DOHH2 (cell line): ENCODE measurements at regions not wholly inside any gene's neighbourhood (a gene's known extent, or its start where the extent isn't known, plus 50 kb on each side); places are given as distances from the start of the nearest gene placed in this dataset.

ENCODE experiments used
- EZH2phosphoT487 ChIP-seq: fragments of 200-600 bp; sonication (generic); IDR thresholded peaks from 2 replicates; pipeline ENCODE4 v1.6.1; 2017; ENCODE audit warnings: borderline replicate concordance, mild to moderate bottlenecking, antibody characterized with exemption, low read length, moderate library complexity, mixed read lengths
- TF ChIP-seq, protein P1 (sequence below): fragments of 200-600 bp; sonication (generic); IDR thresholded peaks from one replicate; pipeline ENCODE4 v1.5.1; 2014; ENCODE audit warnings: antibody characterized with exemption, mild to moderate bottlenecking, low read depth, low read length; ENCODE audit not compliant: poor library complexity, severe bottlenecking

DNA sequence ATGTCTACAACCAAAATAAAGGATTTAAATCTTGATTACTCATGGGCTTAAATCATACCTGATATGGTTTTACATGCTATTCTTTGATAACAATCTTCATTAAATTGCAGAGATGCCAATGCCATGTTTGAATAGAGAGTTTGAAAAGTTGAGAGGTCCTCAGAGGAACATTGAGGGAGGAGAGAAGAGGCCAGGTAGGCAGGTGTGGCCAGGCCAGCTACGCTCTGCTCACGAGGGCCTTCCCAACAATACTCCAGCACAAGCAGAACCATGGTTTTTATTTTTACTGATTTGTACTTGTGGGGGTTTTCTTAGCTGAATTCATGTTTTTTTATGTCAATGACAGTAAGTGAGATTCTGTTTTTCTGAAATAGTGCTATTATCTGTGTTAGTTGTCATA is 158.1 kb upstream of the RFC3 start:
- TF ChIP-seq, protein P1, sequence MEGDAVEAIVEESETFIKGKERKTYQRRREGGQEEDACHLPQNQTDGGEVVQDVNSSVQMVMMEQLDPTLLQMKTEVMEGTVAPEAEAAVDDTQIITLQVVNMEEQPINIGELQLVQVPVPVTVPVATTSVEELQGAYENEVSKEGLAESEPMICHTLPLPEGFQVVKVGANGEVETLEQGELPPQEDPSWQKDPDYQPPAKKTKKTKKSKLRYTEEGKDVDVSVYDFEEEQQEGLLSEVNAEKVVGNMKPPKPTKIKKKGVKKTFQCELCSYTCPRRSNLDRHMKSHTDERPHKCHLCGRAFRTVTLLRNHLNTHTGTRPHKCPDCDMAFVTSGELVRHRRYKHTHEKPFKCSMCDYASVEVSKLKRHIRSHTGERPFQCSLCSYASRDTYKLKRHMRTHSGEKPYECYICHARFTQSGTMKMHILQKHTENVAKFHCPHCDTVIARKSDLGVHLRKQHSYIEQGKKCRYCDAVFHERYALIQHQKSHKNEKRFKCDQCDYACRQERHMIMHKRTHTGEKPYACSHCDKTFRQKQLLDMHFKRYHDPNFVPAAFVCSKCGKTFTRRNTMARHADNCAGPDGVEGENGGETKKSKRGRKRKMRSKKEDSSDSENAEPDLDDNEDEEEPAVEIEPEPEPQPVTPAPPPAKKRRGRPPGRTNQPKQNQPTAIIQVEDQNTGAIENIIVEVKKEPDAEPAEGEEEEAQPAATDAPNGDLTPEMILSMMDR = no peak
- no peak for TF ChIP-seq EZH2phosphoT487
